ENCODE measurements at regions not wholly inside any gene's neighbourhood (a gene's known extent, or its start where the extent isn't known, plus 50 kb on each side); places are given as distances from the start of the nearest gene placed in this dataset.
A peak's percentile ranks its signal among the peaks of the same experiment; 100 is the strongest.

DNA sequence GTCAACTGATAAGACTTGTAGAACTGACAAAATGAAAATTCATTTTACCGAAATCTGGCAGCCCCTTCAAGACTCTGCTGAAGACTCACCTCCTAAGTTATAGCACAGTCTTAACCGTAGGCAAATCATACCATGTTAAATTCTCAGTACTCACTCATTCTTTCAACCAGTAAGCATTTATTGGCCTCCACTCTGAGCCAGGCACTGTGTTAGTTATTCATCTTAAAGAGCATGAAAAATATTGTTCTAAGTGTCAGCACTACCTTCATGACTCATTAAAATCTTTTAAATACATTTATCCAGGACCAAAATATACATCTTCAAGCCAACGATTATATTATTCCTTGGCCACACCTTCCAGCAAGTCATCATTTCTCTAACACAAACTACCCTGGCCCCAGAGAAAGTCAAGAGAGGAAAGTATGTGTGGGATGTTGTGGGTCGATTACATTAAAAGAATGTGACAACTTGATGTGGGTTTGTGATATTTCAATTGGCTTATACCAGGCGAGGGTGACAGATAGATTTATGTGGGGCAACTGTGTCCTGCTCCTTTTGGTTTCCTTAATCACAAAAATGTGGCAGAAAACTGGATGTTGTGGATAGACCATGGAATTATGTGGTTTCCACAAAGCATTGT is 55.0 kb downstream of the TMEM30B start:
- Histone ChIP-seq H3K27ac (ENCODE audit: low read depth in 1 of 2, low read length in 1 of 2) (no peak overlapping the region), H3K4me3 (ENCODE audit: low read length in 2 of 2) (no peak overlapping the region), H3K4me1 (ENCODE audit: control insufficient read depth in 2 of 2, insufficient read depth in 2 of 2, low read length in 2 of 2) (peaks cover 0 to 10% of the 10 kb centered on the region in 2 donors), H3K9me3 (ENCODE audit: control insufficient read depth in 2 of 2, insufficient read depth in 1 of 2, low read length in 1 of 2) (no peaks in the 10 kb centered on the region), H3K36me3 (ENCODE audit: control insufficient read depth in 2 of 2, insufficient read depth in 2 of 2, low read length in 1 of 2) (no peaks in the 10 kb centered on the region), H3K27me3 (ENCODE audit: control insufficient read depth in 2 of 2, insufficient read depth in 1 of 2, low read length in 1 of 2) (peaks cover 0 to 3% of the 10 kb centered on the region in 2 donors)
- 67% methylated on average over 5 of the region's 5 CpGs for WGBS
- DNase-seq (ENCODE audit: low read depth in 6 of 9, low spot score in 9 of 9) = no peak

DNA sequence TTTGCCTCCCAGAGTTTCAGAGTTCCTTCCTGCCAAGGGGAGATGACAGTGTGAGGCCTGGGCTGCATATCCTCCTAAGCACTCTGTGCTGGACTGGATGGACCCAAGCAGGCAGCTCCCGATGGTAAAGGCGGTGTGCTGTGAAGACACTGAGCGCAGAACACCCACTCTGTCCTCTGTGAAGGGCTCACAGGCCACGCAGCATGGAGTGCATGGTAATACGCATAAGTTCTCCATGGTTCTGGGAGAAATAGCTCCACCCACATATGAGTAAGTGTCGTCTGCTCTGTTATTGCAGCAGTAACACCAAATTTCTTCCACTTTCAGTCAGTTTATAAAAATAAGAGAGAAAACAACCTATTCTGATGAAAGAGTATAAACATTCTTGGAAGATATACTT is 55.8 kb downstream of the TMEM30B start:
- Histone ChIP-seq H3K36me3 (ENCODE audit: control insufficient read depth in 2 of 2, insufficient read depth in 2 of 2, low read length in 1 of 2) (no peaks in the 10 kb centered on the region), H3K4me3 (ENCODE audit: low read length in 2 of 2) (no peak overlapping the region), H3K4me1 (ENCODE audit: control insufficient read depth in 2 of 2, insufficient read depth in 2 of 2, low read length in 2 of 2) (peaks cover 0 to 10% of the 10 kb centered on the region in 2 donors), H3K27me3 (ENCODE audit: control insufficient read depth in 2 of 2, insufficient read depth in 1 of 2, low read length in 1 of 2) (peaks cover 0 to 5% of the 10 kb centered on the region in 2 donors), H3K27ac (ENCODE audit: low read depth in 1 of 2, low read length in 1 of 2) (no peak overlapping the region), H3K9me3 (ENCODE audit: control insufficient read depth in 2 of 2, insufficient read depth in 1 of 2, low read length in 1 of 2) (no peaks in the 10 kb centered on the region)
- 93% methylated on average over 6 of the region's 6 CpGs for WGBS
- DNase-seq (ENCODE audit: low read depth in 6 of 9, low spot score in 9 of 9) = no peak

DNA sequence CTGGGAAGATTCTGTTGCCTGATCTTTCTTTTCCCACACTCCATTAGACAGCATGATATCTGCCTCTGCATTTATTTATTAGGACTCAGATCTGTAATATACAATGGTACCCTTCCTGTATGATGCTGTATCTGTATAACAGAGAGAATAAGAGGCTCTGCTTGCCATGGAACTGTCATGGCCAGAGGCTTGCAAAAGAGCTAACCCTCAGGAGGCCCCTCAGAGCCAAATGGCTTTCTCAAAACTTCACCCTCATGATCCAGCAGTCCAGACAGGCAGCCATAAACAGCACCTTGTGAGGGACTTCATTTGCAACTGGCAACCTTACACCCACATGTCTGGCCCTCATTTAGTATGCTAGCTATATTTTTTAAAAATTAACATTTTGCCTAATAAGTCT is 57.6 kb downstream of the TMEM30B start:
- no peak overlapping the region for H3K4me3 ChIP-seq (ENCODE audit: low read length in 2 of 2)
- peaks cover 0 to 12% of the 10 kb centered on the region in 2 donors for H3K27me3 ChIP-seq (ENCODE audit: control insufficient read depth in 2 of 2, insufficient read depth in 1 of 2, low read length in 1 of 2)
- no peak for DNase-seq (ENCODE audit: low read depth in 6 of 9, low spot score in 9 of 9)
- peaks cover 0 to 14% of the 10 kb centered on the region in 2 donors for H3K4me1 ChIP-seq (ENCODE audit: control insufficient read depth in 2 of 2, insufficient read depth in 2 of 2, low read length in 2 of 2)
- no peaks in the 10 kb centered on the region for H3K36me3 ChIP-seq (ENCODE audit: control insufficient read depth in 2 of 2, insufficient read depth in 2 of 2, low read length in 1 of 2)
- peak overlapping the region in 1 of 2 donors; percentile 13 for H3K27ac ChIP-seq (ENCODE audit: low read depth in 1 of 2, low read length in 1 of 2)
- no peaks in the 10 kb centered on the region for H3K9me3 ChIP-seq (ENCODE audit: control insufficient read depth in 2 of 2, insufficient read depth in 1 of 2, low read length in 1 of 2)

DNA sequence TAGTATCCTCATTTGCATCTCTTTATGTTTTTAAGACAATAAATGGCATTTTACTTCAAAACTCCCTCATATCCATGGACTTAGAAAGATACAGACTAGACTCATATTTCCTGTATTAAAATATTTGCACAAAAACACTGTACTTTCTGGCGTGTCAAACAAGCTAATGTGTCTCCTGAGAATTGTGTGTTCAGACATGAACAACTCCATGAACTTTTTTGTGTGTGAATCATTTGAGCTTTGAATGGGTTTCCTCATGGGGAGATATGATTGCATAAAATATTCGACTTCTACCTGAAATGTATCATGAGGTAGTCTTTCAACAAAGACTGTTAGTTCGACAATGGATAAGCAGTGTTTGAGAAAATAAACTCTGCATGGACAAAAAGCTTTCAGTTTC is 58.8 kb downstream of the TMEM30B start:
- Histone ChIP-seq H3K4me1 (ENCODE audit: control insufficient read depth in 2 of 2, insufficient read depth in 2 of 2, low read length in 2 of 2) (peaks cover 0 to 14% of the 10 kb centered on the region in 2 donors), H3K36me3 (ENCODE audit: control insufficient read depth in 2 of 2, insufficient read depth in 2 of 2, low read length in 1 of 2) (no peaks in the 10 kb centered on the region), H3K27me3 (ENCODE audit: control insufficient read depth in 2 of 2, insufficient read depth in 1 of 2, low read length in 1 of 2) (peaks cover 0 to 12% of the 10 kb centered on the region in 2 donors), H3K9me3 (ENCODE audit: control insufficient read depth in 2 of 2, insufficient read depth in 1 of 2, low read length in 1 of 2) (no peaks in the 10 kb centered on the region), H3K27ac (ENCODE audit: low read depth in 1 of 2, low read length in 1 of 2) (peak overlapping the region in 1 of 2 donors; percentile 47), H3K4me3 (ENCODE audit: low read length in 2 of 2) (no peak overlapping the region)
- WGBS = 90% methylated on average over 3 of the region's 3 CpGs
- DNase-seq (ENCODE audit: low read depth in 6 of 9, low spot score in 9 of 9) = no peak

DNA sequence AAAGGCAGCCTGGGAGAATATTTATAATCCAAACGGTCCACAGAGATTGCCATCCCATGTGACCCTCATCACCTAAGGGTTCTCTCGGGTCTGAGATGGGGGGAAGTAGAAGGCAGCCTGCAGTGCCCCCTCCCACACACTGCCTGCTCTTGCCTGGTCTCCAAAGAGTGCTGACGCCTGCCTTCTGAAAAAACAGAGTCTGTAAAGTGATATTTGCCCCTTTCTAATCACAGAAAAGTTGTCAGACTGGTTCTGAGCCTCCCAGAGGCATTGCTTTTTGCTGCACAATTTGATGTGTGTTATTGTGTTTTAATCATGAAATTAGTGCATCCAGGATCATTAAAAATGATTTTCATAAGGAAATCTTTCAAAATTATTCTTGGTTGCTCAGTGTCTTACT is 59.2 kb downstream of the TMEM30B start:
- Histone ChIP-seq H3K27ac (ENCODE audit: low read depth in 1 of 2, low read length in 1 of 2) (peak overlapping the region; percentile 5 to 47), H3K9me3 (ENCODE audit: control insufficient read depth in 2 of 2, insufficient read depth in 1 of 2, low read length in 1 of 2) (no peaks in the 10 kb centered on the region), H3K4me1 (ENCODE audit: control insufficient read depth in 2 of 2, insufficient read depth in 2 of 2, low read length in 2 of 2) (peaks cover 0 to 14% of the 10 kb centered on the region in 2 donors), H3K4me3 (ENCODE audit: low read length in 2 of 2) (no peak overlapping the region), H3K27me3 (ENCODE audit: control insufficient read depth in 2 of 2, insufficient read depth in 1 of 2, low read length in 1 of 2) (peaks cover 0 to 14% of the 10 kb centered on the region in 2 donors), H3K36me3 (ENCODE audit: control insufficient read depth in 2 of 2, insufficient read depth in 2 of 2, low read length in 1 of 2) (no peaks in the 10 kb centered on the region)
- 48% methylated on average over 3 of the region's 3 CpGs for WGBS
- no peak for DNase-seq (ENCODE audit: low read depth in 6 of 9, low spot score in 9 of 9)

DNA sequence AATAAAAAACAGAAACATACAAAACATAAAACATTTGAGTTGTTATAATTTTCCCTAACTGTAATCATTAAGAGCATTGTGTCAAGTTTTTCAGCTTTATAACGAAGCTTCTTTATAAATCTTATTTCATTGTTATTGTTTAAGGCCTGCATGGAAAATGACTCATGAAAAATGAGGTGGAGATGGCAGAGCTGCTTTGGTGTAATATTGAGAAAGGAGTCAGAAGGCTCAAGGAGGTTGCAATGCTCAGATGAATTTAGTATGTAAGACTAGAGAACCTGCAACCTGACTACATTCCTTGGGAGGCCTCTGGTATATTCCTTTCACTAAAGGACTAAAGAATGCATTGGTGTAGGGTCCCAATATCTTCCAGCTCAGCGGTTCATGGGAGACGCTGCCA is 61.5 kb downstream of the TMEM30B start:
- Histone ChIP-seq H3K4me3 (ENCODE audit: low read length in 2 of 2) (no peak overlapping the region), H3K36me3 (ENCODE audit: control insufficient read depth in 2 of 2, insufficient read depth in 2 of 2, low read length in 1 of 2) (no peaks in the 10 kb centered on the region), H3K4me1 (ENCODE audit: control insufficient read depth in 2 of 2, insufficient read depth in 2 of 2, low read length in 2 of 2) (peaks cover 0 to 12% of the 10 kb centered on the region in 2 donors), H3K27me3 (ENCODE audit: control insufficient read depth in 2 of 2, insufficient read depth in 1 of 2, low read length in 1 of 2) (peaks cover 0 to 15% of the 10 kb centered on the region in 2 donors), H3K9me3 (ENCODE audit: control insufficient read depth in 2 of 2, insufficient read depth in 1 of 2, low read length in 1 of 2) (no peaks in the 10 kb centered on the region), H3K27ac (ENCODE audit: low read depth in 1 of 2, low read length in 1 of 2) (no peak overlapping the region)
- WGBS = 89% methylated on average over 3 of the region's 3 CpGs
- no peak for DNase-seq (ENCODE audit: low read depth in 6 of 9, low spot score in 9 of 9)

DNA sequence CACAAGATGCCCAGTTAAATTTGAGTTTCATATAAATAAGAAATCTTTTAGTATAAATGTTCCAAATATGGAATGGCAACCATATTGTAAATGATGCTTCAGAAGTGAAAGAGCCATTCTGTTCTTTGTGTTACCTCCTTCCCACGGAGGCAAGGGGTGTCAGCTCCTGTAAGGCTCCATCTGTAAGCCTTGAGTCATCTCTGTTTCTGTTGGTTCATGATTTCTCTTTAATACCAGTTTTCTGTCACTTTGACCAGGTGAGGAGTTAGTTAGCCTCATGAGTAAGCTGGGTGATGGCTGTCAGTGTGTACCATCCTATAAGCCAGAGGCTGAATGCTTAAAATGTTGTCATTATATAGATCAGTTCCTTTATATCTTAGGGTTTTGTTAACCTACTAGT is 61.9 kb downstream of the TMEM30B start:
- Histone ChIP-seq H3K4me3 (ENCODE audit: low read length in 2 of 2) (no peak overlapping the region), H3K36me3 (ENCODE audit: control insufficient read depth in 2 of 2, insufficient read depth in 2 of 2, low read length in 1 of 2) (no peaks in the 10 kb centered on the region), H3K4me1 (ENCODE audit: control insufficient read depth in 2 of 2, insufficient read depth in 2 of 2, low read length in 2 of 2) (peaks cover 0 to 11% of the 10 kb centered on the region in 2 donors), H3K27ac (ENCODE audit: low read depth in 1 of 2, low read length in 1 of 2) (peak overlapping the region in 1 of 2 donors; percentile 62), H3K9me3 (ENCODE audit: control insufficient read depth in 2 of 2, insufficient read depth in 1 of 2, low read length in 1 of 2) (no peaks in the 10 kb centered on the region), H3K27me3 (ENCODE audit: control insufficient read depth in 2 of 2, insufficient read depth in 1 of 2, low read length in 1 of 2) (peaks cover 0 to 15% of the 10 kb centered on the region in 2 donors)
- DNase-seq (ENCODE audit: low read depth in 6 of 9, low spot score in 9 of 9) = no peak
- 77% methylated on average over 1 of the region's 1 CpG for WGBS

DNA sequence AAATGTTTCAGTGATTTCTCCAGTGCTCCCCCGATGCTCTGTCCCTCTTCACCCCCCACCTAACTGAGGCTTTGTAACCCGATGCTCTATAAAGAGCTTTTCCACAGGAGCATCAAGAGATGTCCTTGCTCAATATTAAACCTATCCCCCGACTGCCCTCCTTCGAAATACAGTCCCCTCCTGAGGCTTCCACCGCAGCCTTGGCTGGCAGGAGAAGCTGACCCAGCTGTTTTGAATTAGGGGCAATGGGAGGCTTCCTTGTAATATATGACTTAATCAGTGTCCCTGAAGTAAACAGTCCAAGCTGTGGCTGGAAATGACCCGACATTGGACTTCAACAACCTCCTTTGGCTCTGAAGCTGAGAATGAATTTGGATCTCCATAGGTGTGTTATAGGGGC is 62.4 kb downstream of the TMEM30B start:
- no peak for DNase-seq (ENCODE audit: low read depth in 6 of 9, low spot score in 9 of 9)
- H3K4me3 ChIP-seq (ENCODE audit: low read length in 2 of 2) = no peak overlapping the region
- H3K4me1 ChIP-seq (ENCODE audit: control insufficient read depth in 2 of 2, insufficient read depth in 2 of 2, low read length in 2 of 2) = peaks cover 0 to 11% of the 10 kb centered on the region in 2 donors
- WGBS = 72% methylated on average over 6 of the region's 6 CpGs
- H3K9me3 ChIP-seq (ENCODE audit: control insufficient read depth in 2 of 2, insufficient read depth in 1 of 2, low read length in 1 of 2) = no peaks in the 10 kb centered on the region
- peak overlapping the region; percentile 42 to 62 for H3K27ac ChIP-seq (ENCODE audit: low read depth in 1 of 2, low read length in 1 of 2)
- peaks cover 0 to 15% of the 10 kb centered on the region in 2 donors for H3K27me3 ChIP-seq (ENCODE audit: control insufficient read depth in 2 of 2, insufficient read depth in 1 of 2, low read length in 1 of 2)
- no peaks in the 10 kb centered on the region for H3K36me3 ChIP-seq (ENCODE audit: control insufficient read depth in 2 of 2, insufficient read depth in 2 of 2, low read length in 1 of 2)

DNA sequence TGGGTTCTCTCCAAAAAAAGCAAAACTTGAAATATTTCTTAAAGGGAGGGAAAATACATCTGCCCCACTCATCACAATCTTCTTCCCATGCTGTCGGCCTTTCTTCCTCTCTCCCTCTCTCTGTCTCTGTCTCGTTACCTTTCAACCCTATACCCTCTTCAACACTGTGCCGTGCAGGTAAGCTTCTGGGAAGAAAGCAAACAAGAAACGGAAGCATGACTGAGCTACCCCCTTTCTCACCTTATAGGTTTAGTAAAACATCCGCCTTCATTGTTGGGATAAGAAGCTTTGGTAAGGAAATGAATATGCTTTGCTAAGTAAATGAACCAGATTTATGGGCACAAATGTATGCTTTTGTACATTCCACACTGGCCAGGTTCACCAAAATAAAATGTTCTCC is 63.0 kb downstream of the TMEM30B start:
- 78% methylated on average over 5 of the region's 5 CpGs for WGBS
- Histone ChIP-seq H3K4me1 (ENCODE audit: control insufficient read depth in 2 of 2, insufficient read depth in 2 of 2, low read length in 2 of 2) (peaks cover 0 to 11% of the 10 kb centered on the region in 2 donors), H3K36me3 (ENCODE audit: control insufficient read depth in 2 of 2, insufficient read depth in 2 of 2, low read length in 1 of 2) (no peaks in the 10 kb centered on the region), H3K27ac (ENCODE audit: low read depth in 1 of 2, low read length in 1 of 2) (peak overlapping the region in 1 of 2 donors; percentile 57), H3K27me3 (ENCODE audit: control insufficient read depth in 2 of 2, insufficient read depth in 1 of 2, low read length in 1 of 2) (peaks cover 0 to 15% of the 10 kb centered on the region in 2 donors), H3K4me3 (ENCODE audit: low read length in 2 of 2) (no peak overlapping the region), H3K9me3 (ENCODE audit: control insufficient read depth in 2 of 2, insufficient read depth in 1 of 2, low read length in 1 of 2) (no peaks in the 10 kb centered on the region)
- no peak for DNase-seq (ENCODE audit: low read depth in 6 of 9, low spot score in 9 of 9)
